Activated CD8-positive, alpha-beta T cell treated with anti-CD3 and anti-CD28 coated beads, Interleukin-2, amount 10 ng/mL, durations not matched to agents 7 days and 5 days (primary cell): ENCODE measurements at regions not wholly inside any gene's neighbourhood (a gene's known extent, or its start where the extent isn't known, plus 50 kb on each side); places are given as distances from the start of the nearest gene placed in this dataset.
"Not testable (repeated sequence)": the region's sequence is repeated elsewhere in the genome, so short reads cannot be mapped to it uniquely, and the experiment has no call there.

Experiments
- ATAC-seq: fragments of 150-1000 bp; cut with Tn5 transposase; one replicate; pipeline ENCODE4 v1.10.0; 2021; ENCODE audit warnings: moderate library complexity
- CTCF ChIA-PET: fragments of 350-600 bp; sonication (Branson Sonifier 250); formaldehyde crosslinking; loops from one replicate; lab custom pipeline; 2021; ENCODE audit warnings: antibody characterized with exemption; lab: Charles Lee
- POLR2A ChIA-PET: fragments of 350-600 bp; sonication (Branson Sonifier 250); formaldehyde crosslinking; loops from one replicate; lab custom pipeline; 2021; ENCODE audit warnings: antibody characterized with exemption; lab: Charles Lee
- DNase-seq: peaks from one replicate; pipeline ENCODE4 v3.0.0-alpha.2; 2020
- H3K27ac Mint-ChIP-seq: one replicate; pipeline ENCODE4 v1.8.0; 2021; ENCODE audit warnings: mild to moderate bottlenecking, mixed read lengths
- H3K27me3 Mint-ChIP-seq: one replicate; pipeline ENCODE4 v1.8.0; 2021; ENCODE audit warnings: low read depth, mixed read lengths
- H3K36me3 Mint-ChIP-seq: one replicate; pipeline ENCODE4 v1.8.0; 2021; ENCODE audit warnings: low read depth, mixed read lengths
- H3K4me1 Mint-ChIP-seq: one replicate; pipeline ENCODE4 v1.8.0; 2021; ENCODE audit warnings: low read depth, mixed read lengths
- H3K4me3 Mint-ChIP-seq: one replicate; pipeline ENCODE4 v1.8.0; 2021; ENCODE audit warnings: mild to moderate bottlenecking, mixed read lengths
- H3K9me3 Mint-ChIP-seq: one replicate; pipeline ENCODE4 v1.8.0; 2022; ENCODE audit warnings: mixed read lengths; ENCODE audit not compliant: insufficient read depth

DNA sequence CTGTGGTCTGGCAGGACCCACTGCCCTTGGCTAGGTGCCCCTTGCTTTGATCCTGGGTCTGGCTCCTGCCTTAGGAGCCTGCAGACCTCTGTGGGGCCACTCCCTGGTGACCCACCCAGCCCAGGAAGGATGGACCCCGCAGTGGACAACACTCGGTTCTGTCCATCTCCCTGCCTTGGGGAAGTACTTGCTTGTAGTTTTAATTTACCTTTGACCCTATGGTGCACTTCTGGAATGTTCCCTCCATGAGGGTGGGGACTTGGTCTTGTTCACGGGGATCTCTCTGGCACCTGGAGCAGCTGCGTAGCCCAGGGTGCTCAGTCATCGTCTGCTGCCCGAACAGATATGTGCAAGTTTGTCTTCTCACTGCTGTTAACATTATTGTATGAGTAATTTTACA, 171.3 kb downstream of the TRIM43 start:
- H3K36me3 Mint-ChIP-seq, H3K27ac Mint-ChIP-seq, H3K4me3 Mint-ChIP-seq, DNase-seq, H3K27me3 Mint-ChIP-seq, ATAC-seq, CTCF ChIA-PET, POLR2A ChIA-PET, H3K4me1 Mint-ChIP-seq, H3K9me3 Mint-ChIP-seq: not testable (repeated sequence)

- POLR2A ChIA-PET, H3K4me1 Mint-ChIP-seq, ATAC-seq, DNase-seq, CTCF ChIA-PET, H3K4me3 Mint-ChIP-seq, H3K9me3 Mint-ChIP-seq, H3K27ac Mint-ChIP-seq, H3K36me3 Mint-ChIP-seq, H3K27me3 Mint-ChIP-seq: not testable (repeated sequence)
Observed at GRCh38 chr2:95764966-95765365, 173.2 kb downstream of the TRIM43 start.

- H3K4me3 Mint-ChIP-seq, H3K36me3 Mint-ChIP-seq, ATAC-seq, H3K27me3 Mint-ChIP-seq, H3K27ac Mint-ChIP-seq, DNase-seq, POLR2A ChIA-PET, CTCF ChIA-PET, H3K4me1 Mint-ChIP-seq, H3K9me3 Mint-ChIP-seq: not testable (repeated sequence)
Observed at GRCh38 chr2:95765925-95766910, 174.4 kb downstream of the TRIM43 start.

DNA sequence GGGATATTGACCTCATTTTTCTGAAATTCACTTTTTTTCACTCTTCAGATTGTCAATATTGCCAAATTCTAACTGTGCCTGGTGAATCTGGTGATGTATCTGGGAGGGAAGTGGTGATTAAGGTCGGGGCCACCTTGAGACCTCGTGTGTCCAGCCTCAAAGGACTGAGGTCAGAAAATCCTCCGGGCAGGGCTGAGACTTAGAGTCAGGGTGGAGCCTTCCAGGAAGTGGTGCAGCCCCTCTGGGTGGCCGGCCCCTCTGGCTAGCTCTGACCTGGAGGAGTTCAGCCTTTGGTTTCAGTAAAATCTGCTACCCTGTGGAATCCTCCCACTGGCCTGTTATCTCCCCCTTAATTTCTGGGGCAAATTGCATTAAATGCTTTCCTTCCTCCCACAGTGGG, 175.7 kb downstream of the TRIM43 start:
- DNase-seq, CTCF ChIA-PET, POLR2A ChIA-PET, H3K9me3 Mint-ChIP-seq, H3K36me3 Mint-ChIP-seq, H3K4me3 Mint-ChIP-seq, ATAC-seq, H3K4me1 Mint-ChIP-seq, H3K27ac Mint-ChIP-seq, H3K27me3 Mint-ChIP-seq: not testable (repeated sequence)

DNA sequence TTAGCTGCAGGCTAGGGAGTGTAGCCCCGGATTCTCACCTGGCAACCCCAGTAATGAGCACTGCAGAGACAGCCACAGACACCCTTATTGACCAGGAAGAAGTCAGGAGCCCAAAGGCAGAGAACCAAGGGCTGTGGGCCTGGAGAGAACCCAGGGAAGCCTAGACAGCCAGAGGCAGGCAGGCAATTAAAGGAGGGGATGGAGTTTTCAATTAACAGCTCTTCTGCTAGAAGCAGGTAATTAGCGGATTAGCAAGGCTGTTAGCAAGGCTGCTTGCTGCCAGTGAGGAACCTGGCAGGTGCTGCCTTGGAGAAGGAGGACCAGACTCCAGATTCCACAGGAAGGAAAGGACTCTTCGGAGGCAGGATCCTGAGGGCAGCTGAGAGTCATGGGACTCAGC, 176.1 kb downstream of the TRIM43 start:
- H3K4me3 Mint-ChIP-seq, ATAC-seq, CTCF ChIA-PET, DNase-seq, H3K4me1 Mint-ChIP-seq, H3K36me3 Mint-ChIP-seq, H3K9me3 Mint-ChIP-seq, POLR2A ChIA-PET, H3K27me3 Mint-ChIP-seq, H3K27ac Mint-ChIP-seq: not testable (repeated sequence)

DNA sequence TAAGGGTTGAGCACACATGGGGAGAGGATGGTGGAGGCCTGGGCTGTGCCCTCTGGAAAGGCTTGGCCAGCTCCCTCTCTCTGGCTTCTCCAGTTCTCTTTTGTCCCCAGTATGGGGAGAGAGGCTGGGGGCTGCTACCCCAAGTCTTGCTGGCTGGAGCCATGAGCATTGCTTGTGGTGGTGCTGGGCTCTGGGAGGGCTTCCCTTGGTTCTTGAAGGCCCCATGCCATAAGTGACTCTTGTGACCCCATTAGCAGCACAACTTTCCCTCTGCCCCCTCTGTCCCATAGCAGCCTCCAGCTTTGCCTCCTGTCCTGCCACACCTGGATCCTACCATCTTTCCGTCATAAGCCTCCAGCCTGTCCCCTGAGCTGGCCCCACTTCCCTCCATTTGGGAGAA, 177.5 kb downstream of the TRIM43 start:
- H3K9me3 Mint-ChIP-seq, H3K27ac Mint-ChIP-seq, DNase-seq, H3K36me3 Mint-ChIP-seq, H3K27me3 Mint-ChIP-seq, CTCF ChIA-PET, H3K4me1 Mint-ChIP-seq, H3K4me3 Mint-ChIP-seq, POLR2A ChIA-PET, ATAC-seq: not testable (repeated sequence)

DNA sequence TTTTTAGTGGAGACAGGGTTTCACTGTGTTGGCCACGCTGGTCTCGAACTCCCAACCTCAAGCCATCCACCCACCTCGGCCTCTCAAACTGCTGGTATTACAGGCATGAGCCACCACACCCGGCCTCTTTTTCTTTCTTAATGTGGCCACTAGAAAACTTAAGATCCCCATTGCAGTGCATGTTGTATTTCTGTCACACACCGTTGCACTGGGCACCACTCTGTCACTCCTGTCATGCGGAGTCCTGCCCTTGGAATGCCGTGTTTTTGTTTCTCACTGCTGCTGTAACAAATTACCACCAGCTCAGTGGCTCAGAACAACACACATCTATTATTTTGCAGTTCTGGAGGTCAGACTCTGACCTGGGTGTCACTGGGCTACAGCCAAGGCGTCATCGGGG, 178.9 kb downstream of the TRIM43 start:
- H3K4me1 Mint-ChIP-seq, ATAC-seq, DNase-seq, H3K36me3 Mint-ChIP-seq, H3K27ac Mint-ChIP-seq, H3K27me3 Mint-ChIP-seq, POLR2A ChIA-PET, H3K4me3 Mint-ChIP-seq, H3K9me3 Mint-ChIP-seq, CTCF ChIA-PET: not testable (repeated sequence)

DNA sequence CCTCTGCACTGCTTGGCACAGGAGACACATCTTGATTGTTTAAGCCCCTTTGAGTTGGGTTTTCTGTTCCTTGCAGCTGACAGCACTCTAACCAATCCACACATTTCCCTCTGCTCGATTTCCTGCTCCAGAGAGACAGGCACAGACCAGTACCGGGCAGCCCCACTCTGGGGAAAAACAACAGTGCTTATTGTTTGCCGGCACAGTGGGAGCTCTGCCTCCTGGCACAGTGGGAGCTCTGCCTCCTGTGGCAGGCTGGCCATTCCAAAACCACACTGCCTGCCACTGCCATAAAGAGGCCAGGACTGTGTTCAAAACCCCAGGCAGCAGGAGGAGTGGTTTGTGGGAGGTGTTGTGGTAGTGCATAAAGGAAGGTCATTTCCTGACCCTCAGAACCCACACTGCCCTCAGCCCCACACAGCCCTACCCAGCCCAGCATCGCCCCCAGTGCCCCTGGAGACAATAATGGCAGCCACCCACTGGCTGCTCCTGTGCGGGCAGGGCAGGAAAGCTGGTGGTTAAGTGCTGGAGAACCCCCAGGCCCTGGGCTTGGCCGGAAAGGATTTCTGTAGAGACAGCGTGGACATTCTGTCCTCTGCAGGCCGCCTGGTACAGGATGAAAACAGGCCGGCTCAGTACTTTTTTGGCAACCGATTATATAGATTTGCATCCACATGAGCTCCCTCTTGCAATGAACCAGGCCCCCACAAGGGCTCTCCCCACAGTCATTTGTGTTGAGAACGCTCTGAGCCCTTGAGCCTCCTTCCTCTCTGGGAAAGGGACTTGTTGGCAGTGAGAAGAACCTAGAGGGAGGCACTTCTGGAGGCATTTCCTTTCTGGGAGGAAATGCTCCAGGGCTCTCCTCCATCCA, 182.8 kb downstream of the TRIM43 start:
- ATAC-seq, CTCF ChIA-PET, H3K36me3 Mint-ChIP-seq, DNase-seq, H3K27me3 Mint-ChIP-seq, H3K4me1 Mint-ChIP-seq, H3K9me3 Mint-ChIP-seq, H3K27ac Mint-ChIP-seq, H3K4me3 Mint-ChIP-seq, POLR2A ChIA-PET: not testable (repeated sequence)

DNA sequence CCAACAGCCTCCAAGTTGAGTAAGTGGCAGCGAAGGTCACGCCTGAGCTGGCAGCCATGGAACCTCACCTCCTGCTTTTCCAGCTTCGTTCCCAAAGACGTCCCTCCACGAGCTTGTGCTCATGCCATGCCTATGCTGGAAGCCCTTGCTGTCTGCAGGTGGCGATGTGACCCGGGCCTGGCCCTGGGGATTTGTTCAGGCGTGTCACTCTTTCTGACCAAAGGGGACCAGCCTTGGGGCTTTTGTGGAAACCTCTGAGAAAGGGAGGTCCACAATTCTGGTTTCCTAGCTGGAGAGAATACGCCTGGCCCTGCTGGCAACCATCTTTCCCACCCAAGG, 183.4 kb downstream of the TRIM43 start:
- H3K9me3 Mint-ChIP-seq, H3K4me1 Mint-ChIP-seq, H3K27me3 Mint-ChIP-seq, H3K27ac Mint-ChIP-seq, DNase-seq, POLR2A ChIA-PET, H3K4me3 Mint-ChIP-seq, CTCF ChIA-PET, ATAC-seq, H3K36me3 Mint-ChIP-seq: not testable (repeated sequence)
